HUES6 (cell line): ENCODE measurements at regions not wholly inside any gene's neighbourhood (a gene's known extent, or its start where the extent isn't known, plus 50 kb on each side); places are given as distances from the start of the nearest gene placed in this dataset.

Experiments used
- H3K27ac ChIP-seq: 2 replicates; pipeline ENCODE4 v1.7.0; 2013; ENCODE audit warnings: low read depth, mild to moderate bottlenecking, low read length, inconsistent platforms
- H3K27me3 ChIP-seq: 2 replicates; pipeline ENCODE4 v1.6.1; 2013; ENCODE audit warnings: low read length; ENCODE audit not compliant: control insufficient read depth, insufficient read depth
- H3K36me3 ChIP-seq: 2 replicates; pipeline ENCODE4 v1.6.1; 2013; ENCODE audit warnings: low read length; ENCODE audit not compliant: control insufficient read depth, insufficient read depth
- H3K4me1 ChIP-seq: 2 replicates; pipeline ENCODE4 v1.6.1; 2013; ENCODE audit warnings: low read length; ENCODE audit not compliant: control insufficient read depth, insufficient read depth
- H3K4me3 ChIP-seq: 2 replicates; pipeline ENCODE4 v1.5.1; 2013; ENCODE audit warnings: low read depth, low read length
- H3K9ac ChIP-seq: one replicate; pipeline ENCODE4 v1.6.1; 2013; ENCODE audit warnings: mild to moderate bottlenecking, low read length
- H3K9me3 ChIP-seq: 2 replicates; pipeline ENCODE4 v1.6.1; 2013; ENCODE audit warnings: low read depth, low read length; ENCODE audit not compliant: control insufficient read depth, insufficient read depth

DNA sequence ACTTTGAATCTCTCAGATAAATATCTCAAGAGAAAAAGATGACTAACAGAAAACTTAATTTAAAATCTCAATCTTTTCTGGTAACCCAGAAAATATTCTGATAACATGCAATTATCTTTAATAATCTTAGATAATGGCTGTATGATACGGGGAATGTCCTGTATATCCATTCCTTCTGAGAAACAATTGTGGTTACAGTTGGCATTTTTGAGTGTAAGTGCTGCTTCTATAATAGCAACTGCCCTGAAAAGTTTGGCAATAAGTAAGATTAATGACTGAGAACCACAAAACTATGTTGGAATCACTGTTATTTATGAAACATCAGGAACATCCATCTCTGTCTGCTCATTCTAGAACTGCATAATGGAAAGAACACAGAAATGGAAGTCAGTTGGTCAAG, 819.7 kb downstream of the TBC1D32 start:
- Histone ChIP-seq H3K4me1 (no peaks in the 10 kb centered on the region), H3K27ac (no peak overlapping the region), H3K27me3 (no peaks in the 10 kb centered on the region), H3K36me3 (no peaks in the 10 kb centered on the region), H3K9me3 (peaks cover 3% of the 10 kb centered on the region; the same call in 1 of the 2 replicates), H3K4me3 (no peak overlapping the region), H3K9ac (no peak overlapping the region)

DNA sequence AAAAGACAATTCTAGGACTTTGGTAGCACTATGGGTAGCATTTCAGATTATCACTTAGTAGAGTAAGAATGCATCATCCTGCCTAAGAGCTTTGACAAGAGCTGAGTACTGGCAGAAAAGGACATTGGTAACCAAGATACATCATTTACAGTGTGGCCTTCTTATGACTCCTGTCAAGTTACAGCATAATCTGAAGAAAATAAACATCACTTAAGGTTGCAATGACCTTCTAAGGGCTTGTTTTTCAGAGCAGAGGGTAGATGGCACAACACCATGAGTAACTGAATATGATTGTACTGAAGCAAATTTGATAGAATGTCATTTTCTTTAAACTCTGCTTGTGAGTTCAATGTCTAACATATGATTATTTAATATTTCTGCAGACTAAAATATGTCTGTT, 822.6 kb downstream of the TBC1D32 start:
- H3K4me3 ChIP-seq, result no peak overlapping the region
- H3K27ac ChIP-seq, result no peak overlapping the region
- peaks cover 3% of the 10 kb centered on the region; the same call in 1 of the 2 replicates for H3K9me3 ChIP-seq
- H3K9ac ChIP-seq, result no peak overlapping the region
- no peaks in the 10 kb centered on the region for H3K36me3 ChIP-seq
- no peaks in the 10 kb centered on the region for H3K27me3 ChIP-seq
- H3K4me1 ChIP-seq, result no peaks in the 10 kb centered on the region

DNA sequence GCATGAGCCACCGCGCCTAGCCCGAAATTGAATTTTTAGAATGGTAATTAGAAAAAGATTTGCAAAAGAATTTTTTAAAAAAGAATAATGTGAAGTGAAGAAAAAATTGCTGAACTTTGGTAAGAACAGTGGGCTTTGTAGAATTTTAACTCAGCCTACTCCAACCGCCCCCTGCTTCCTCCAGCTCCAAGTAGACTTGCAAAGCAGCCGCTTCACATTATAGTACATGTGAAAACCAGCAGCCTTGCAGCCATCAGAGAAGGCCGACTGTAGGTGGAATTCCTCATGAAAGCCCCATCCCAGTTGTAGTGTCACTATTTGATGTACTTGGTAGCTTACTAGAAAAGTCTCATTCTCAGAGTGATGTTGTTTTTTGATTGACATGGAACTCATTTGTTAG, 835.6 kb downstream of the TBC1D32 start:
- Histone ChIP-seq H3K9ac (no peak overlapping the region), H3K4me1 (no peaks in the 10 kb centered on the region), H3K27ac (no peak overlapping the region), H3K4me3 (no peak overlapping the region), H3K9me3 (no peaks in the 10 kb centered on the region), H3K27me3 (no peaks in the 10 kb centered on the region), H3K36me3 (no peaks in the 10 kb centered on the region)

DNA sequence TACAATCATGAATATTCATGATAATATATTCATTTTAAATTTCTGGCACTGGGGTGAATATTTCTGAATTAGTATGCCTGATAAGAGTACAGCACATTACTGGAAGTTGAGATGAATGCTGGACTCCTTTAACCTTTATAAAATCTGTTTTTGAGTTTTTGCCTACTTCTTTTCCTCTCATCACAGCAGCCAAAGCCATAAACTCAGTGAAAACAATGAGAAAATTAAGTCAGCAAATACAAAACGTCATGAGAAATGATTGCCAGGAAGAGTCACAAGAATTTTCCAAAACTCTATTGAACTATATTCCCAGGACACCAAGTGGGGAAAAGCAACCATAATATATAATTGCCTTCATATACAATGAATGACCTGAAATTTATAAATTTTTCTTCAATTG, 837.6 kb downstream of the TBC1D32 start:
- H3K36me3 ChIP-seq, result no peaks in the 10 kb centered on the region
- H3K27me3 ChIP-seq, result no peaks in the 10 kb centered on the region
- no peaks in the 10 kb centered on the region for H3K4me1 ChIP-seq
- no peak overlapping the region for H3K9ac ChIP-seq
- no peak overlapping the region for H3K4me3 ChIP-seq
- no peaks in the 10 kb centered on the region for H3K9me3 ChIP-seq
- no peak overlapping the region for H3K27ac ChIP-seq

DNA sequence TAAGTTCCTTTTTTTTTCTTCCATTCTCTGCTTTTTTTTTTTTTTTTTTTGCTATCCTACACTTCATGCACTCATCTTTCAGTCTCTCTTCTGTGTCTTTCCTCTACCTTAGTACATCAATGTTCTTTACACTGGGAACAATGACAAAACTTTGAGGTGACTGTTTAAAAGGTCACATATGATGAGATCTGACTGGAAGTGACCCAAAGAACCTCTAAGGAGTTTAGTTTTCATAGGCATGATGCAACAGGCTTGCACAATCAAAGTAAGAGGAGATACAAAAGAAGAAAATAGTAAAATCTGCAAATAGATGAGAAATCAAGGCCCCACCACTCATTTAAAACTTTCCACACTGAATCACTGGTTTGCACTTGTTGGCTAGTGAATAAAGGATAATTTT, 840.8 kb downstream of the TBC1D32 start:
- no peaks in the 10 kb centered on the region for H3K36me3 ChIP-seq

DNA sequence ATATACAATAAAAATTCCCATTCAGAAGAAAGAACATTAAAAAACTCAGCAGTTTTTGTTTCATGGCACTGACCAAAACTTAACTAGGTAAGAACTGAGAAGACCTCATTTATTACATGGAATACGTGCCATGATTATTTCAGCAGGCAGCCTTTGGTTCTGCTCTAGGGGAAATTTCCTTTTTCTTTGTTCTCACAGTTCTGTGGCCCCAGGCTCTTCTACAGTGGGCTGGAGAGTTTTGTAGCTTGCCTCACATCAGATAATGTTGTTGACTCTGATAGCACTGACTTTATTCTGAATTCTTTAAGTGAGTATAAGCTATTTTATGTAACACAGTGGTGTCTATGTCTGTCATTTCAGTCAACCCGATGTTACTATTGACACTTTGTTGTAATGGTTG, 844.3 kb downstream of the TBC1D32 start:
- Histone ChIP-seq H3K9me3 (no peaks in the 10 kb centered on the region), H3K4me3 (no peak overlapping the region), H3K36me3 (no peaks in the 10 kb centered on the region), H3K4me1 (no peaks in the 10 kb centered on the region), H3K27me3 (no peaks in the 10 kb centered on the region), H3K9ac (no peak overlapping the region), H3K27ac (no peak overlapping the region)

More for the DNA sequence above, 840.8 kb downstream of the TBC1D32 start:
- Histone ChIP-seq H3K27me3 (no peaks in the 10 kb centered on the region), H3K4me3 (no peak overlapping the region), H3K9ac (no peak overlapping the region), H3K9me3 (no peaks in the 10 kb centered on the region), H3K27ac (no peak overlapping the region), H3K4me1 (no peaks in the 10 kb centered on the region)

DNA sequence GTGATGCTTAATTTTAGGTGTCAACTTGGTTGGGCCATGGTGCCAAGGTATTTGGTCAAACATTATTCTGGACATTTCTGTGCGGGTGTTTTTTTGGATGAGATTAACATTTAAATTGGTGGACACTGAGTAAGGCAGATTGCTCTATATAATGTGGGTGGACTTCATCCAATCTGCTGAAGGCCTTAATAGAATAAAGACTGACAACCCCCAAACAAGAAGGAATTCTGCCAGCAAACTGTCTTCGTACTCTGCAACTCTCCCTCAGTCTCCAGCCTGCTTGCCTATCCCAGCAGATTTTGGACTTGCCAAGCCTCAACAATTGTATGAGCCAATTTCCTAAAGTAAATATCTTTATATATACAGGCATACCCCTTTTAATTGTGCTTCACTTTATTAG, 850.1 kb downstream of the TBC1D32 start:
- Histone ChIP-seq H3K36me3 (no peaks in the 10 kb centered on the region), H3K9ac (no peak overlapping the region), H3K4me3 (no peak overlapping the region), H3K9me3 (peaks cover 8% of the 10 kb centered on the region), H3K27ac (no peak overlapping the region), H3K4me1 (no peaks in the 10 kb centered on the region), H3K27me3 (no peaks in the 10 kb centered on the region)

DNA sequence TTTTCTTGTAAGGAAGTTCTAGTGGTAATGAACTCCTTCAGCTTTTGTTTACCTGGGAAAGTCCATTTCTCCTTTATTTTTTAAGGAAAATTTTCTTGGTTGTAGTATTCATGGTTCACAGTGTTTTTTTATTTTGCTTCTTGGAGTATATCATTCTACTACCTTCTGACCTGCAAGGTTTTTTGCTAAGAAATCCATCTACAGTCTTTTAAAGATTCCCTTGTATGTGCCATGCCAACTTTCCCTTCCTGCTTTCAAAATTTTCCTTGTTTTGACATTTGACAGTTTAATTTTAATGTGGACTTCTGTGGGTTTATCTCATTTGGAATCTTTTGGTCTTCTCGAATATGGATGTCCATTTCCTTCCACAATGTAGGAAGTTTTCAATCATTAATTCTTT, 855.6 kb downstream of the TBC1D32 start:
- Histone ChIP-seq H3K36me3 (no peaks in the 10 kb centered on the region), H3K27ac (no peak overlapping the region), H3K9ac (no peak overlapping the region), H3K4me3 (no peak overlapping the region), H3K27me3 (no peaks in the 10 kb centered on the region), H3K9me3 (peaks cover 20% of the 10 kb centered on the region), H3K4me1 (no peaks in the 10 kb centered on the region)

DNA sequence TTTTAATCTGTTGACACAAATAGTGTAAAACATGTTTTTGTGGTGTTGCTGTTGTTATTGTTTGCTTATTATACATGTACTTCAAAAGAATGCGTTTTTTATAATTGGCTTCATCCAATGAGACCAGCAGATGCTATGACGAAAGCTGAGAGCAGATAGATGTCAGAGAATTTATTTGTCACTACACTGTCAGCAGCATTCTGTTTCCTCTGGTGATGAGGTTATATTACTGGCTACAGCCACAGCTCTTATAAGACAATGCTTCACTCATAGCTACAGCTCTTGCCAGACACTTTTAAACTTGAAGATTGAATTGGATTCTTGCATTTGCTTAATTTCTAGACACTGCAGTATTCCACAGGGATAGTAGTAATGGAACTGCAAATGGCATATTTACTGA, 860.5 kb downstream of the TBC1D32 start:
- H3K9me3 ChIP-seq, result peaks cover 20% of the 10 kb centered on the region
- no peaks in the 10 kb centered on the region for H3K36me3 ChIP-seq
- H3K27me3 ChIP-seq, result no peaks in the 10 kb centered on the region
- H3K4me3 ChIP-seq, result no peak overlapping the region
- H3K4me1 ChIP-seq, result no peaks in the 10 kb centered on the region
- H3K9ac ChIP-seq, result no peak overlapping the region
- no peak overlapping the region for H3K27ac ChIP-seq

DNA sequence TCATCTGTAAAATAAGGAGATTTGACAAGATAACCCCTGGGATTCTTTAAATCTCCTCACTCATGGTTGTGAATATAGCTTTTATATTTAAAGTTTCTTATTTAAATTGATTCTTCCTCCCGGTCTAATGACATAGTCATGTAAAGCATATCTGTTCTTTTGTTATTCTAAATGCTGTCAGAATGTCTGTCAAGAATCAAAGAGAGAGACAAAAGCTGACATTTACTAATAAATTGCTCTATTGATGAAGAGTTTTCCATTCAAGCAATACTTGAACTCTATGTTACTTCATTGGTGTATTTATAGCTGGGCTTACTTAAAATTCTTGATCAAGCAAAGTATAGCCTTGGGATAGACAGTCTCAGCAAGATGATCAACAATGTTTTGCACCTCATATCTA, 865.8 kb downstream of the TBC1D32 start:
- Histone ChIP-seq H3K9me3 (peaks cover 9% of the 10 kb centered on the region), H3K4me3 (peak overlapping the region; percentile 35; the same call in 1 of the 2 replicates), H3K27me3 (no peaks in the 10 kb centered on the region), H3K9ac (no peak overlapping the region), H3K36me3 (no peaks in the 10 kb centered on the region), H3K27ac (peak overlapping the region; percentile 78; the same call in 1 of the 2 replicates), H3K4me1 (no peaks in the 10 kb centered on the region; the same call in 1 of the 2 replicates)

DNA sequence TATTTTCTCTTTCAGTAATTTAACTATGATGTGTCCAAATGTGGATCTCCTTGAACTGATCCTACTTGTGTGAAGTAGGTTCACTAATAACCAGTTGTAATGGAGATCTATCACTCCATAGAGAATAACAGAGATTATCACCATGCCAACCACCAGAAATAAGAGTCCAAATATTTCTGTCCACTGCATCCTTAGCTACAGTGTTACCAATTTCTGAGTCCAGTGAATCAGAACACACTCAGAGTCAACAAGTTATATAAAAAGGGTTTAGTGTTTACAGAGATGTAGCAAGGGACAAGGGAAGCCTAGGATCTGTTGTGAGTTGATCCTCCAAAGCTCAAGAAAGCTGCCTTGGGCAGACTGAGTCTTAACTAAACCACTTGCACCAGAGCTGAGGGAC, 882.8 kb downstream of the TBC1D32 start:
- H3K27me3 ChIP-seq, result no peaks in the 10 kb centered on the region
- no peaks in the 10 kb centered on the region for H3K36me3 ChIP-seq
- H3K9me3 ChIP-seq, result 0 out of 2 replicates have a peak, but pooled peaks cover 2% of the 10 kb centered on the region

DNA sequence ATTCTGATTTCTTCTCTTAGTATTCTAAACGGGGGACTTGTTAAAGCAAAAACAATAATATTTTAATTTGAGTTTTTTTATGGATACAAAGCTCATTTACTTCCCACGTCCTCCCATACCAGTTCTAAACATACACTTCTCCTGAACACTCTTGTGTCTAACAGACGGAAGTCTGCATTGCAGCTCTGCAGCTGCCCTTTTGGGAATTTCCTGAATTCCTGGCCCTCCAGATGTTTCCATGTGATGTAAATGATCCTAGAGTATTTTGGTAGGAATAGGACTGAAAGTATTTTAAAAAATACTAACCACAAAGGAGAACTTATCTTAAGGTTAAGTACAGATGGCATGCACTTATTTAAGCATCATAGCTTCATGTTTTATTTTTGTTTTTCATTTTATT, 886.7 kb downstream of the TBC1D32 start:
- Histone ChIP-seq H3K27ac (no peak overlapping the region), H3K9me3 (no peaks in the 10 kb centered on the region), H3K4me3 (no peak overlapping the region)

More for the DNA sequence above, 882.8 kb downstream of the TBC1D32 start:
- Histone ChIP-seq H3K9ac (no peak overlapping the region), H3K4me1 (no peaks in the 10 kb centered on the region), H3K4me3 (no peak overlapping the region), H3K27ac (no peak overlapping the region)

More for the DNA sequence above, 886.7 kb downstream of the TBC1D32 start:
- Histone ChIP-seq H3K27me3 (no peaks in the 10 kb centered on the region), H3K36me3 (no peaks in the 10 kb centered on the region), H3K4me1 (no peaks in the 10 kb centered on the region), H3K9ac (no peak overlapping the region)
